ENCODE measurements at regions not wholly inside any gene's neighbourhood (a gene's known extent, or its start where the extent isn't known, plus 50 kb on each side); places are given as distances from the start of the nearest gene placed in this dataset.

DNA sequence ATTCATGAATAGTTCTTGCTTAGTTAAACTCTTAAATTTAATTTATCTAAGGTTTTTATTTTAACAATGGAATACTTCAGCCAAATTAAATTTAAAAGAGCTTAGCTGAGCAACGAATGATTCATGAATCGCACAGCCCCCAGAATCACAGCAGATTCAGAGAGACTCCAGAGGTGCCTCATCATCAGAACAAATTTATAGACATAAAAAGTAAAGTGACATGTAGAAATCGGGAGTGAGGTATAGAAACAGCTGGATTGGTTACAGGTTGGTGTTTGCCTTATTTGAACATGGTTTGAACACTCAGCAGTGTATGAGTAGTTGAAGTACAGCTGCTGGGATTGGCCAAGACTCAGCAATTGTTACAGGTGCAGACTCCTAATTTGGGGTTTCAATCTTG is 132.7 kb upstream of the MAP3K4 start:
- TF ChIP-seq, protein P1, sequence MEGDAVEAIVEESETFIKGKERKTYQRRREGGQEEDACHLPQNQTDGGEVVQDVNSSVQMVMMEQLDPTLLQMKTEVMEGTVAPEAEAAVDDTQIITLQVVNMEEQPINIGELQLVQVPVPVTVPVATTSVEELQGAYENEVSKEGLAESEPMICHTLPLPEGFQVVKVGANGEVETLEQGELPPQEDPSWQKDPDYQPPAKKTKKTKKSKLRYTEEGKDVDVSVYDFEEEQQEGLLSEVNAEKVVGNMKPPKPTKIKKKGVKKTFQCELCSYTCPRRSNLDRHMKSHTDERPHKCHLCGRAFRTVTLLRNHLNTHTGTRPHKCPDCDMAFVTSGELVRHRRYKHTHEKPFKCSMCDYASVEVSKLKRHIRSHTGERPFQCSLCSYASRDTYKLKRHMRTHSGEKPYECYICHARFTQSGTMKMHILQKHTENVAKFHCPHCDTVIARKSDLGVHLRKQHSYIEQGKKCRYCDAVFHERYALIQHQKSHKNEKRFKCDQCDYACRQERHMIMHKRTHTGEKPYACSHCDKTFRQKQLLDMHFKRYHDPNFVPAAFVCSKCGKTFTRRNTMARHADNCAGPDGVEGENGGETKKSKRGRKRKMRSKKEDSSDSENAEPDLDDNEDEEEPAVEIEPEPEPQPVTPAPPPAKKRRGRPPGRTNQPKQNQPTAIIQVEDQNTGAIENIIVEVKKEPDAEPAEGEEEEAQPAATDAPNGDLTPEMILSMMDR (IDR thresholded peaks at IDR 0.05): no peak
- TF ChIP-seq EP300 (IDR thresholded peaks at IDR 0.05): no peak
- no peak for TF ChIP-seq POLR2A (IDR thresholded peaks at IDR 0.05)
